Endothelial cell of umbilical vein (primary cell): ENCODE measurements at regions not wholly inside any gene's neighbourhood (a gene's known extent, or its start where the extent isn't known, plus 50 kb on each side); places are given as distances from the start of the nearest gene placed in this dataset.

Source experiments
- BruUV-seq: library from RNA; stranded (reverse); fragments of 400-500 nt; replicated peaks from 2 replicates; lab custom pipeline; 2021; lab: Mats Ljungman, UMichigan
- CTCF ChIA-PET: fragments of 300-600, 350-600 bp; sonication (Branson Sonifier 250); formaldehyde crosslinking; loops from one replicate; lab custom pipeline; 2021; ENCODE audit warnings: antibody characterized with exemption, inconsistent platforms; lab: Charles Lee
- POLR2A ChIA-PET: fragments of 300-600, 350-600 bp; sonication (Branson Sonifier 250); formaldehyde crosslinking; loops from one replicate; lab custom pipeline; 2021; ENCODE audit warnings: antibody characterized with exemption, inconsistent platforms; lab: Charles Lee
- DNase-seq: peaks from one replicate; pipeline ENCODE4 v3.0.0-alpha.2; 2011; ENCODE audit warnings: low read depth, low spot score
- FAIRE-seq: peaks from 2 replicates; lab custom pipeline; 2011; peaks lifted over from hg19 to GRCh38; lab: Jason Lieb, UNC
- H2AFZ ChIP-seq: 2 replicates; pipeline ENCODE4 v1.6.0; 2012; ENCODE audit warnings: low read depth, low read length, control low read depth, inconsistent platforms
- H3K27ac ChIP-seq: 2 replicates; pipeline ENCODE4 v1.5.1; 2011; ENCODE audit warnings: low read depth, mild to moderate bottlenecking, control low read depth, low read length, moderate library complexity; ENCODE audit not compliant: insufficient read depth
- H3K27me3 ChIP-seq, 2 experiments: 2 replicates each; pipeline versions ENCODE4 v1.6.0 to v1.6.1; 2011; ENCODE audit warnings: low read length in 2 of 2, mixed read lengths in 1 of 2; ENCODE audit not compliant: control insufficient read depth in 2 of 2, insufficient read depth in 2 of 2
- H3K36me3 ChIP-seq, 2 experiments: 2 replicates in 1 of 2; 3 replicates in 1 of 2; pipeline ENCODE4 v1.5.1; 2011; ENCODE audit warnings: low read length in 2 of 2, mild to moderate bottlenecking in 1 of 2, moderate library complexity in 1 of 2; ENCODE audit not compliant: control insufficient read depth in 2 of 2, insufficient read depth in 2 of 2; ENCODE audit errors: extremely low read depth in 1 of 2
- H3K4me1 ChIP-seq: 3 replicates; pipeline ENCODE4 v1.5.1; 2011; ENCODE audit warnings: mild to moderate bottlenecking, low read length; ENCODE audit not compliant: control insufficient read depth, insufficient read depth; ENCODE audit errors: extremely low read depth
- H3K4me2 ChIP-seq: 2 replicates; pipeline ENCODE4 v1.6.1; 2011; ENCODE audit warnings: low read length, control low read depth, mixed read lengths; ENCODE audit not compliant: insufficient read depth
- H3K4me3 ChIP-seq, 3 experiments: fragments of 200-600 bp in 1 of 3; sonication (generic), shearing (Covaris generic) in 1 of 3; replicated peaks in 1 of 3; 2 replicates each; pipeline ENCODE4 v1.5.1; 2011 to 2016; ENCODE audit warnings: control low read depth in 3 of 3, low read length in 3 of 3, mild to moderate bottlenecking in 2 of 3, inconsistent platforms in 1 of 3, low read depth in 1 of 3, moderate library complexity in 1 of 3; ENCODE audit not compliant: insufficient read depth in 1 of 3
- H3K79me2 ChIP-seq: 2 replicates; pipeline ENCODE4 v1.6.0; 2012; ENCODE audit warnings: low read length, inconsistent platforms; ENCODE audit not compliant: control insufficient read depth, insufficient read depth
- H3K9ac ChIP-seq: replicated peaks from 2 replicates; pipeline ENCODE3; 2011; ENCODE audit warnings: low read length, control low read depth; ENCODE audit not compliant: insufficient read depth; ENCODE audit errors: extremely low read depth
- H3K9me1 ChIP-seq: replicated peaks from 3 replicates; pipeline ENCODE4 v1.6.0; 2011; ENCODE audit warnings: mild to moderate bottlenecking, low read length; ENCODE audit not compliant: control insufficient read depth, insufficient read depth; ENCODE audit errors: extremely low read depth
- H3K9me3 ChIP-seq: replicated peaks from 2 replicates; pipeline ENCODE4 v1.5.1; 2012; ENCODE audit warnings: low read length, inconsistent platforms; ENCODE audit not compliant: control insufficient read depth, insufficient read depth
- H4K20me1 ChIP-seq: replicated peaks from 2 replicates; pipeline ENCODE3; 2011; ENCODE audit warnings: mild to moderate bottlenecking, low read length; ENCODE audit not compliant: control insufficient read depth, insufficient read depth; ENCODE audit errors: extremely low read depth
- EZH2 ChIP-seq: IDR thresholded peaks from 2 replicates; pipeline ENCODE4 v1.6.1; 2012; ENCODE audit warnings: borderline replicate concordance, low read depth, mild to moderate bottlenecking, moderate library complexity, low read length, inconsistent platforms; ENCODE audit not compliant: severe bottlenecking
- FOS ChIP-seq: IDR thresholded peaks from 2 replicates; pipeline ENCODE4 v1.6.1; 2011; ENCODE audit warnings: mild to moderate bottlenecking, low read length, moderate library complexity, borderline replicate concordance; ENCODE audit not compliant: insufficient read depth
- GATA2 ChIP-seq: IDR thresholded peaks from 2 replicates; pipeline ENCODE4 v1.7.0; 2011; ENCODE audit warnings: low read depth, mild to moderate bottlenecking, moderate library complexity, mixed read lengths, low read length; ENCODE audit not compliant: insufficient read length, insufficient read depth
- JUN ChIP-seq: IDR thresholded peaks from 2 replicates; pipeline ENCODE4 v1.6.1; 2011; ENCODE audit warnings: borderline replicate concordance, low read depth; ENCODE audit not compliant: insufficient read length, insufficient read depth
- MYC ChIP-seq: IDR thresholded peaks from one replicate; pipeline ENCODE4 v1.6.1; 2011; ENCODE audit warnings: mild to moderate bottlenecking, low read depth, low read length
- POLR2A ChIP-seq: IDR thresholded peaks from 2 replicates; pipeline ENCODE4 v1.6.1; 2012; ENCODE audit warnings: low read depth, mild to moderate bottlenecking, control low read depth, low read length
- POLR2AphosphoS5 ChIP-seq: IDR thresholded peaks from 2 replicates; pipeline ENCODE4 v1.6.1; 2012; ENCODE audit warnings: low read depth, mild to moderate bottlenecking, control low read depth, low read length, moderate library complexity; ENCODE audit not compliant: insufficient read depth
- dilution Hi-C: fragments of 300-500 bp; cut with MboI; formaldehyde crosslinking; loops from one replicate; pipeline ENCODE4 v1.15.0; 2019; ENCODE audit warnings: low sequenced_read_pairs; ENCODE audit not compliant: extremely low pct_ligation_motif_present
- intact Hi-C: fragments of 100-400 bp; cut with micrococcal nuclease; formaldehyde crosslinking; loops from one replicate; pipeline ENCODE4 v1.10.0; 2022
- TF ChIP-seq, protein P1 (sequence below): IDR thresholded peaks from 2 replicates; pipeline ENCODE4 v1.6.1; 2011; ENCODE audit not compliant: insufficient read depth, insufficient read length
- TF ChIP-seq, protein P2 (sequence below), 2 donors: IDR thresholded peaks; 1 replicate in 1 of 2; 2 replicates in 1 of 2; pipeline ENCODE4 v1.5.1; 2011; ENCODE audit warnings: low read length in 2 of 2, mild to moderate bottlenecking in 2 of 2, moderate library complexity in 2 of 2, control low read depth in 1 of 2, inconsistent platforms in 1 of 2, low read depth in 1 of 2; ENCODE audit not compliant: insufficient read depth in 1 of 2; ENCODE audit errors: extremely low read depth in 1 of 2

DNA sequence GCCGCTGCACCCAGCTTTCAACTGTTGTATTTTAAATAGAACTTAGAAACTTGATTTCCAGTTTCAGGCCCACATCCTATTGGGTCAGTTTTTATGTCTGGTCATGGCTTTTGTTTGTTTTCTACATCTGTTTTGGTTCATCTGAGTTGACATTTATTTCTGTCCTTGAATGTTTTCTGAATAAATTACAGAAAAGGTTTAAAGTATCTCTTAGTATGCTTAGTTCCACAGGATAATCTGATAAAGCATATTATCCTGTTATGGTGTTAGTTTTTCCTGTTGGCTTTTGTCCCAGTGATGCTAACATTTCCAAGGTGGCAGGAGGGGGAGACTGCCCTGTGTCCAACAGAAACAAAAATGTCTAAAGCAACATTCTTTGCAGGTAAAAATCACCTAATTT, 733.2 kb downstream of the INHBA start:
- H3K4me2 ChIP-seq, result no peak overlapping the region
- H4K20me1 ChIP-seq, result no peaks in the 10 kb centered on the region
- DNase-seq (peak; percentile 31), FAIRE-seq (no peak)
- no peaks in the 10 kb centered on the region for H3K4me1 ChIP-seq
- BruUV-seq, result no TSS peak
- H3K27me3 ChIP-seq, result no peaks in the 10 kb centered on the region
- TF ChIP-seq FOS (no peak), GATA2 (no peak), EZH2 (no peak), MYC (no peak), POLR2AphosphoS5 (no peak), POLR2A (no peak), JUN (no peak)
- TF ChIP-seq, protein P1, sequence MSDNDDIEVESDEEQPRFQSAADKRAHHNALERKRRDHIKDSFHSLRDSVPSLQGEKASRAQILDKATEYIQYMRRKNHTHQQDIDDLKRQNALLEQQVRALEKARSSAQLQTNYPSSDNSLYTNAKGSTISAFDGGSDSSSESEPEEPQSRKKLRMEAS, result no peak
- TF ChIP-seq, protein P2, sequence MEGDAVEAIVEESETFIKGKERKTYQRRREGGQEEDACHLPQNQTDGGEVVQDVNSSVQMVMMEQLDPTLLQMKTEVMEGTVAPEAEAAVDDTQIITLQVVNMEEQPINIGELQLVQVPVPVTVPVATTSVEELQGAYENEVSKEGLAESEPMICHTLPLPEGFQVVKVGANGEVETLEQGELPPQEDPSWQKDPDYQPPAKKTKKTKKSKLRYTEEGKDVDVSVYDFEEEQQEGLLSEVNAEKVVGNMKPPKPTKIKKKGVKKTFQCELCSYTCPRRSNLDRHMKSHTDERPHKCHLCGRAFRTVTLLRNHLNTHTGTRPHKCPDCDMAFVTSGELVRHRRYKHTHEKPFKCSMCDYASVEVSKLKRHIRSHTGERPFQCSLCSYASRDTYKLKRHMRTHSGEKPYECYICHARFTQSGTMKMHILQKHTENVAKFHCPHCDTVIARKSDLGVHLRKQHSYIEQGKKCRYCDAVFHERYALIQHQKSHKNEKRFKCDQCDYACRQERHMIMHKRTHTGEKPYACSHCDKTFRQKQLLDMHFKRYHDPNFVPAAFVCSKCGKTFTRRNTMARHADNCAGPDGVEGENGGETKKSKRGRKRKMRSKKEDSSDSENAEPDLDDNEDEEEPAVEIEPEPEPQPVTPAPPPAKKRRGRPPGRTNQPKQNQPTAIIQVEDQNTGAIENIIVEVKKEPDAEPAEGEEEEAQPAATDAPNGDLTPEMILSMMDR (IDR thresholded peaks at IDR 0.05; ENCODE audit: extremely low read depth in 1 of 2, insufficient read depth in 1 of 2, low read depth in 1 of 2, low read length in 2 of 2), result no peak
- H3K79me2 ChIP-seq, result no peaks in the 10 kb centered on the region
- intact Hi-C loops (no loop called here), dilution Hi-C loops (no loop called here)
- ChIA-PET POLR2A (no interaction called here), CTCF (no interaction called here)
- no peaks in the 10 kb centered on the region for H3K9me3 ChIP-seq
- H3K36me3 ChIP-seq, result no peaks in the 10 kb centered on the region
- no peak overlapping the region for H3K4me3 ChIP-seq
- H3K27ac ChIP-seq, result no peak overlapping the region
- H3K9ac ChIP-seq, result no peak overlapping the region
- H2AFZ ChIP-seq, result no peak overlapping the region
- no peaks in the 10 kb centered on the region for H3K9me1 ChIP-seq
